Dermis microvascular lymphatic vessel endothelial cell (primary cell): ENCODE measurements at regions not wholly inside any gene's neighbourhood (a gene's known extent, or its start where the extent isn't known, plus 50 kb on each side); places are given as distances from the start of the nearest gene placed in this dataset.
"Not testable (repeated sequence)": the region's sequence is repeated elsewhere in the genome, so short reads cannot be mapped to it uniquely, and the experiment has no call there.

ENCODE experiments used
- DNase-seq, 2 donors: peaks; one replicate each; pipeline versions ENCODE4 v3.0.0 to v3.0.0-alpha.2; 2010; ENCODE audit warnings: low read depth in 2 of 2

- DNase-seq, result no peak
Measured at GRCh38 chr10:25852364-25852941, 81.6 kb upstream of the MYO3A start.

- no peak for DNase-seq
Measured at GRCh38 chr10:25858076-25858475, 76.0 kb upstream of the MYO3A start.

GRCh38 chr10:25865267-25865666 is 68.8 kb upstream of the MYO3A start:
- no peak for DNase-seq

- DNase-seq, result no peak
Measured at GRCh38 chr10:25867321-25867720, 66.7 kb upstream of the MYO3A start.

GRCh38 chr10:25869067-25869591 is 64.9 kb upstream of the MYO3A start:
- no peak for DNase-seq

GRCh38 chr10:25869609-25870008 is 64.4 kb upstream of the MYO3A start:
- DNase-seq, result no peak

- DNase-seq, result not testable (repeated sequence)
Measured at GRCh38 chr10:25874402-25874801, 59.6 kb upstream of the MYO3A start.

GRCh38 chr10:25875556-25876165 is 58.4 kb upstream of the MYO3A start:
- DNase-seq, result peak; percentile 15 to 55

GRCh38 chr10:25877296-25877695 is 56.7 kb upstream of the MYO3A start:
- DNase-seq, result no peak
